ENCODE measurements at regions not wholly inside any gene's neighbourhood (a gene's known extent, or its start where the extent isn't known, plus 50 kb on each side); places are given as distances from the start of the nearest gene placed in this dataset.

DNA sequence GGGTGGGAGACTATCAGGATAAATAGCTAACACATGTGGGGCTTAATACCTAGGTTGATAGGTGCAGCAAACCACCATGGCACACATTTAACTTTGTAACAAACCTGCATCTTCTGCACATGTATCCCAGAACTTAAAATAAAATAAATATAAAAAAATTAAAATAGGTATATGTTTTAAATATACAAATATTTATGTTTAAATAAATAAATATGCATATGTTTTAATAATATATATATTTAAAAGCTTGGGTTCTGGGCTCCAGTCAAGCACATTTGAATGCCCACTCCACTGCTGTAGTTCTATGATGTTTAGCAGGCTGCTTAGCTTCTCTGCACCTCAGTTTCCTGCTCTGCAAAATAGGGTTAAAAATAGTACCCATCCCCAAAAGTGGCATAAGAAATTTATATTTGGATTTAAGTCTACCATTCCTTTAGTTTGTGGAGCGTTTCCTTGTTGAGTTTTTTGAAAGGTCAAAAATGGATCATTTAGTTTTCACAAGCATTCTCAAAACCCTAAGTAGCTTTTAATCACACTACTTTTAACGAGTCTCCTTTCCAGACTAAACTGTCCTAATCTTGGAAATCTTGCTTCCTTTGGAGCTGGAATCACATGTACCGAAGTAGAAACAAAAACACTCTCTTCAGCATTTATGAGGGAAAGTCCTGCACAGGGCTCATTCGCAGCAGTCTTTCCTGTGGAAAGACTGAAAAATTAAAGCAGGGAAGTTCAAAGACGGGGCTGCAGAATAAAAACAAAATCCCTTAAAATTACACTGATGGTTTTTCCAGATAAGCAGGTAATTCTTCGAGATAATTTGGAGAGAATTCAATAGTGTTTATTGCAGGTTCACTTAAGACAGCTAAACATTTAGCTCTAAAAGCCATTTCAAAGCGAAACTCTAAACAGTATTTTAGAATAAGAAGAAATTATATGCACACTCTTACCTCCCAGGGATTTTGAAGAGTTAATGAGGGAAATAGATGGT, 111.7 kb upstream of the LYZL1 start:
- H3K4me1 ChIP-seq (replicated peaks in 1 of 2; ENCODE audit: control insufficient read depth in 2 of 2, insufficient read depth in 2 of 2, low read length in 2 of 2): no peaks in the 10 kb centered on the region
- H3K4me2 ChIP-seq (ENCODE audit: insufficient read depth, low read length): no peak overlapping the region
- POLR2A ChIA-PET: interaction anchor here (1.0 to 1.3 kb wide), 2 partner anchors 27 to 42 kb away, joined by 3 read pairs; no protein-coding TSS in a partner anchor
- H3K27me3 ChIP-seq (ENCODE audit: control insufficient read depth in 2 of 2, insufficient read depth in 2 of 2, low read length in 2 of 2): peaks cover 2 to 4% of the 10 kb centered on the region in 2 experiments; a peak in 2 of 5 replicates
- no peak overlapping the region for H2AFZ ChIP-seq (ENCODE audit: low read depth, low read length)
- no peaks in the 10 kb centered on the region for H4K20me1 ChIP-seq (replicated peaks; ENCODE audit: control insufficient read depth, insufficient read depth, low read length)
- in situ Hi-C loops (cut with MboI): no loop called here
- FAIRE-seq (no peak), ATAC-seq (no peak), DNase-seq (ENCODE audit: extremely low read depth in 1 of 4, low spot score in 3 of 4) (no peak)
- H3K9me3 ChIP-seq (replicated peaks; ENCODE audit: control insufficient read depth, insufficient read depth, low read depth, low read length): no peaks in the 10 kb centered on the region
- no TSS peak for BruUV-seq (replicated peaks)
- no peak overlapping the region for H3K27ac ChIP-seq (ENCODE audit: extremely low read depth, low read depth, low read length)
- no peaks in the 10 kb centered on the region for H3K9me1 ChIP-seq (ENCODE audit: control insufficient read depth, insufficient read depth, low read length)
- 0% methylated on average over 7 of the region's 7 CpGs for WGBS (ENCODE audit: insufficient coverage, low coverage, missing lambda C conversion rate)
- no peak overlapping the region for H3K4me3 ChIP-seq
- intact Hi-C loops (cut with micrococcal nuclease): no loop called here
- TF ChIP-seq JUN (IDR thresholded peaks at IDR 0.05; ENCODE audit: borderline replicate concordance, low read depth, low read length) (no peak), JUN (CRISPR knock-in tag; IDR thresholded peaks at IDR 0.05; ENCODE audit: borderline replicate concordance) (no peak), ZNF431 (CRISPR knock-in tag; IDR thresholded peaks at IDR 0.05) (no peak), ZNF143 (CRISPR knock-in tag; IDR thresholded peaks at IDR 0.05) (no peak), RNF2 (IDR thresholded peaks at IDR 0.05) (no peak), ZFP30 (CRISPR knock-in tag; IDR thresholded peaks at IDR 0.05; ENCODE audit: borderline replicate concordance) (no peak), ZNF347 (CRISPR knock-in tag; IDR thresholded peaks at IDR 0.05; ENCODE audit: low read depth) (no peak), BCOR (IDR thresholded peaks at IDR 0.05) (no peak)
- CTCF ChIA-PET (ENCODE audit: low intra/inter-chr PET ratio): no interaction called here
- no peaks in the 10 kb centered on the region for H3K79me2 ChIP-seq (ENCODE audit: control insufficient read depth, insufficient read depth, low read length)
- H3K9ac ChIP-seq (ENCODE audit: insufficient read depth in 1 of 2, low read depth in 2 of 2, low read length in 2 of 2): no peak overlapping the region
- H3K36me3 ChIP-seq (ENCODE audit: control insufficient read depth, insufficient read depth, low read length): no peaks in the 10 kb centered on the region
